ENCODE measurements at regions not wholly inside any gene's neighbourhood (a gene's known extent, or its start where the extent isn't known, plus 50 kb on each side); places are given as distances from the start of the nearest gene placed in this dataset.

DNA sequence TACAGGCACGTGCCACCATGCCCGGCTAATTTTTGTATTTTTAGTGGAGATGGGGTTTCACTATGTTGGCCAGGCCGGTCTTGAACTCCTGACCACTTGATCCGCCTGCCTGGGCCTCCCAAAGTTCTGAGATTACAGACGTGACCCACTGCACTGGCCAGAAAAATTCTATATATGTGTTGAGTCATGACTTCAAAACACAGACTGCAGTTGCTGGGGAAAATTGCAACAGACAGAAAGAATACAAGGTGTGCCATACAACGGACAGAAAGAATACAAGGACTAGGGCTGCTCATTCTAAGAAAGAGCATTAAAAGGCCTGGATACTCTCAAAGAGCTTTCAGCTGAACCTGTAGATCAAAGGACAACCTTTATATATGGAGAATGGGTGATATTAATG, 109.6 kb upstream of the ACSL4 start:
- no peak for DNase-seq (ENCODE audit: low read depth in 3 of 3)

DNA sequence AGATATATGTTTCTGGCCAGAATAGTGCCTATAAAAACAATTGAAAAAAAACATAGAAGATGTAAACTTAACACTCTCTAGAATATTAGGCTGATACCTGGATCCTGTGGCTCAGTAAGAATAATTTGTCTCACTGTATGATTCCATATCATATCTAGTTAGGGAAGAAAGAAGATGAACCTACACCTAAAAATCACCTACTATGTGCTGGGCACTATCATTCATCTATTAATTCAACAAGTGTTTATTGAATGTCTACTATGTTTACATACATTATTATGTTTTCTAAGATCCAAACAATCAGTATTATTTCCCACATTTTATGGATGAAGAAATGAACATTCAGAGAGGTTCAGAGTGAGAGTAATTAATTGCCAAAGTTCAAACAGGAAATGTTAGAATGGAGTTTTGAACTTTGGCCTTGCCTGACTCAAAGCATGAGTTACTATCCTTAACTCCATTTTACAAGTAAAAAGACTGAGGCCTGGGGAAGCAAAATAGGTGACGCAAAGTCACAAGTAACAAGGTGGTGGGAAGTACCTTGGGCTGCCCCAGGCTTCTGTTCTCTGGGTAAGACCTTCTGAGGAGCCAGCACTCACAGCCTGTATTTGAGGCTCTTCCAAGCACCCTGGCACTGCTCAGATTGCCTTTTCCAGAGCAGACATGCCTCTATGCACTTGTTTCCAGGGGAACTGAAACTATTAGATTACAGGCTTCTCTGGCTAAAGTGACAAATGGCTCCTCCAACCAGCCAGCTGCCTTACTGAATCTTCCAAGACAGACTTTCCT, 111.1 kb upstream of the ACSL4 start:
- no peak for DNase-seq (ENCODE audit: low read depth in 3 of 3)

DNA sequence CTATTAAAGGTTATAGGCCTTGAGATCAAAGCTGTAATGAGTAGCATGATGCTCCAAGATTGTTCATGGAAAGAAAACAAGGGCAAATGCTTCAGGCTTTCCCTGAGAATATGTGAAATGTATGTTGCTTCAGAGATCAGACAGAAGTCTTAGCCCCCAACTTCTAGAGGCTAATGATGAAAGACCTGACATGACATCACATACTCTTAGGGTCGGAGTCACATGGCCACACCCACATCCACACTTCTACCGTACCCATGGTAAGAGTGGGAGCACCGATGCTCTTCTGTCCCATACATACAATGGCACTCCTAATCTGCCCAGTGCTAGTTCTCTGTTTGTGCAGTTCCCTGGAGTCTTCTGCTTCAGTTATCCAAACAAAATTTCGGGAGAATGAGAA, 111.9 kb upstream of the ACSL4 start:
- no peak for DNase-seq (ENCODE audit: low read depth in 3 of 3)

DNA sequence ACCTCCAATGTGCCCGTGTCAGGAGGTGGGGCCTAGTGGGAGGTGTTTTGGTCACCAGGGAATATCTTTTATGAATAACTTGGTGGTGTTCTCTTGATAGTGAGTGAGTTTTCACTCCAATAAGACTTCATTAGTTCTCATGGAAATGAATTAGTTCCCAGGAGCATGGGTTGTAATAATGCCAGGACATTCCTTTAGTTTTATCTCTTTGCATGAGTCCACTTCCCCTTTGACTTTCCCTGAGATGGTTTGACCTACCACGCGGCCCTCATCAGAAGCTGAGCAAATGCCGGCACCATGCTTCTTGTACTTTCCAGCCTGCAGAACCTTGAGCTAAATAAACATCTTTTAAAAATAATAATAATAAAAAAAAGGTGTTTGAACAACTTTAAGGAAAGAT, 112.9 kb upstream of the ACSL4 start:
- DNase-seq (ENCODE audit: low read depth in 3 of 3), result no peak

DNA sequence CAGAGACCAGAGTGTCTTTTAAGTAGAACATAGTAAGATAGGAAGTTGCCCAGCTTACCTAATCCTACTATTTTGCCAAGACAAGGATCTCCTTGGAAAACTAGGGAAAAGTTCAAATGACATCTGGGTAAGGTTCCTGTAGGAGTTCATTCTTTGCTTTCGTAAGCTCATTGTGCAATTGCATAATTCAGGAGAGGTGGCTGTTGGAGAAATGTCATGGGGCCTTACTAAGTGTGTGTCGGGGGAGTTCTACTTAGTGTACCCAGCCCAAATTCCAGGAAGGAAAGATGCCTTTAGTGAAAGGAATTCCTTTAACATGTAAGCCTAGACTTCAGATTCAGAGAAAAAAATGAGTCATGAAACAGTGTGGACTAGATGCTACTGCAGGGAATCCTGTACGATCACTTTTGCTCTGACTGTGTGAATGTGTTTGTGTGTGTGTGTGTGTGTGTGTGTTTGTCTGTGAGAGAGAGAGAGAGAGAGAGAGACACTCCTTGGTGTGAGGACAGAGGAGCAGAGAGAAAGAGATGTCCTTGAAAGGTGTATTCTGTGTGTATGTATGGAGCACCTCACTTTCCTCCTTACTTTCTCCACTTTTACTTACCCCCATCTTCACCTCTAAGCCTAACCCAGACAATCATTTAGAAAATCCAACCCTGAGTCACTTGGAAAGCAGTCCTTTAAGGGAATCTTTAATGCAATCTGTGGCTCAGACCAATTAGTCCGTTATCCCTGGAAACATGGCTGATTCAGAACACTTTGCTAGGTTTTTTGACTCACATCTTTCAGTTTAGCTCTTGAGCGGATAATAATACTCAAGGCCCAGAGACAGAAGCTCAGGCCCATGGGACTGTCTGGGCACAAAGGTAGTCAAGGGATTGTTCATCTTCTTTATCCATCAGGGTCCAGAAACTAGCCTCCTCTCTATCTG, 114.5 kb upstream of the ACSL4 start:
- no peak for DNase-seq (ENCODE audit: low read depth in 3 of 3)

DNA sequence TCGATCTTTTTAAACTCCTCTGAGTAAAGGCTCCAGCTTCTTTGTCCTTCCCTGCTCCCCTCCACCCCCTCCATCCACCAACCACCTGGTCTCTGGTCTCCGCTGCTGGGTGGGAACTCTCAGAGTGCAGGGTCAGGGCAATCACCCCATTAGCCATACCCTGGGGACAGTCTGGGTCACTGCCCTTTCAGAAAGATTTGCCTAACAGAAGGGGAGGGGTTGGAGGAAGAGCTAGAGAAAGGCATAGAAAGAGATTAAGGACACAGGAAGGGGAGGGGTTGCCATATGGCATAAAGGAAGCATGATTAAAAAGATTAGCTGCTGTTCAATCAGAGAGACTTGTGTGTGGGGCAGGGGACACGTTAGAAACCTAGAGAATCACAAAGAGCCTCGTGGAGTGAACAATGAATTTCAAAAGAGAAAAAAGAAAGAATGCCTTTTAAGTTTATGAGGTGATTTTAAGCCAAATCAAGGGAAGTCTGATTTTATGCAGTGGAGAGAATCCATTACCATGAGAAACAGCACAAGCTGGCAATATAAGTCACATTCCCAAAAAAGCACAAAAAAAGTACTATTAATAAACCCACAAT, 115.5 kb upstream of the ACSL4 start:
- DNase-seq (ENCODE audit: low read depth in 3 of 3), result no peak

DNA sequence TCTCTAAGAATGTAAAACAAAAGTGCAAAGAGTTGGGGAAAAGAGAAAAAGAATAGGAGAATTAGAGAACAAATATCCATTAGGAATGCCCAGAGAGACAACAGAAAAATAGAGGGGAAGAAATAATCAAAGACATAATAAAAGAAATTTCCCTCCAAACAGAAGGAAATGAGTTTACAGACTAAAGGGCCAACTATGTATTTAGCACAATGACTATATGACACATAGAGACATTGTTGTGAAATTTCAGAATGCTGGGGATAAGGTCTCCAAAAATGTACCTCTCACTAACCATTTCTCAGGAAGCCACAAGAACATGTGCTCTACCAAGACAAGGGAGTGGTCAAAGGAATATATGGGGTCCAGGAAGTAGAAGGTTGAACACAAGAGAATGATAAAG, 121.0 kb upstream of the ACSL4 start:
- no peak for DNase-seq (ENCODE audit: low read depth in 3 of 3)

DNA sequence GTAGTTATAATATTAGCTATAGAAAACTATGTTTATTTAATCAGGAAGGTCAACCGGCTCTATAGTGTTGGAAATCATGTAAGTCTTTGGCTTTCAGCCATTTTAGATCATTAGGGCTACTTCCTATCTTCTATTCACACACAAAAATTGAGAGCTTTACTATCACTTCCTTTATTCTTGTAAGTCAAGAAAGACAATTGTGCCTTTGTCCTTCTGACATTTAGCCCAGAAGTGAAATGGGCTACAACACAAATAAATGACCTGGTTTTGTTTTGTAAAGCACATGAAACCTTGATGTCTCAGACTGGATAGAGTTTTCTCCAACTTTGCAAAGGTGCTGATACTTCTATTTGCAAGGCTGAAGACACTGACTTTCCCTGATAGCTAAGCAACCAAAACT, 122.4 kb upstream of the ACSL4 start:
- no peak for DNase-seq (ENCODE audit: low read depth in 3 of 3)

DNA sequence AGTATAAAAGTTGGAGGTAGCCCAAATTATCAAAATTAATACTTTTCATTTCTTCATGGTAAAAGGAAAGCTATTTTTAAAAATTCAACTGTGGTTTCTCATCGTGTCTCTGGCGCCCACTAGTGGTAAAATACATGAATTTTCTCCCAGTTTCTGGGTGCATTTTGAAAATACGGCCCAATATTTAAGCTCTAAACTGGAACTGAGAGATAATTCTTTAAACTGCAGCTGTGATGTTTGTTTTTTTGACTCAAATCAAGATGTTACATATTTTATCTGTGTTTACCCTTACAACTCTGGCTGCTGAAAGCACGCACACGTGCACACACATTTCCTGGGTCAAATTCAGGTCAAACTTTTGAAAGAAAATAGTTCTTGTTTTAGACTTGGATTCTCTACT, 123.9 kb upstream of the ACSL4 start:
- no peak for DNase-seq (ENCODE audit: low read depth in 3 of 3)

DNA sequence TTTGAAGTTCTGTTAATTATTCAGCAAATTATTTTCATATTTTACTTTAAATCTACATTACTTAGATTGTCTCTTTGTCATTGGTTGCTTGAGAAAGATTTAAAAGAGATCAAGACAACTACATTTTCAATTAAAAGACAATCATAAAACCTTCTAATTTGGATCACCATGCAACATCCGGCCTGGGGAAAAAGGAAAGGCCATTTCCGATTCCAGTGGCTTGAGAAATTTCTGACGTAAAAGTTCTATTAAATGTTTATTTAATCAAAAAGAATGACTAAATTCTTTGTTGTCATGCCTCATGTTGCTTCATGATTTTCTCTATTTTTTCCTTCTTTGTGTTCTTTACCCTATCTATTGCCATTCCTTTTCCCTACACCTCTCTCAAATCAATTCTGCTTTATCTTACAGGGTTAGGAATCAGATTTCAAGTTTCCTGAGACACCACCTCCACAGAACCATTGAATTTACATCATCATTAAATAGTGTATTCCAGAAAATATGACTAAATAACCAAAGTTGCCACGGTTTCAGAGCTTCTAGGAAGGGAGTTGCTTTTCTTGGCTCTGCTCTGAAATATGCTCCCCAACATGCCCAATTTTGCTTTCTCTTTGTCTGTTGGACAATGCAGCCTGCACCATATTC, 124.6 kb upstream of the ACSL4 start:
- DNase-seq (ENCODE audit: low read depth in 3 of 3), result no peak

DNA sequence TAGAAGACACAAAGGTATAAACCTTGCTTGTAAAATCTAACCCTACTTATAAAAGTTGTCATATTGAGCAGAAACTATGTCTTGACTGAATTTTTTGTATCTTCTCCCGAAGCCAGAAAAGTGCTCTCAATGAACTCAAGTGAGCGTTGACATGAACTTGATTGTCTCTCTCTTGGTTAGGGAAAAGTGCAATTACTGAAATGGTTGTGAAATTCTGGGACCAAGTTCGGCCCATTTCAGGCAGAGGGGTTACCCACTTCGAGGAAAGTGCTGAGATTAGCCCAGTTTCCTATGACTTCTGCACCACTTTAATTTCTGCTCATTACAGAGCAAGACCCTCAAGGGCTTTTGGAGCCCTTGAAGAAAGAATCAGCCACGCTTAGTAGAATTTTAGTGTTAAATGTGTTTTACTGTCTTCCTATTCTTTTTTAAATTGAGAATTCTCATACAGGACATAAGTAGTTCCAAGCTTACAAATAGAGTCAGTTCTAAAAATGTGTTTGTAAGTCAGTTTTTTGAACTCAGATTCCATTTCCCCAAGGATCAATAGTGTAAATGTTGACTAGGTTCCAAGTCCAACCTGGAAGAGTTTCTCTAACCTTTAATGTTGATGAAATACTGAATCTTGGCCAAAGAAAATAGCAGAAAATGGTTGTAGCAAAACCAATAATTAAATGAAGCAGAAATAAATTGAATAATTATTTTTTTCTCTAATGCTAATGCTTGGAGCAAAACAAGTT, 125.7 kb upstream of the ACSL4 start:
- no peak for DNase-seq (ENCODE audit: low read depth in 3 of 3)

DNA sequence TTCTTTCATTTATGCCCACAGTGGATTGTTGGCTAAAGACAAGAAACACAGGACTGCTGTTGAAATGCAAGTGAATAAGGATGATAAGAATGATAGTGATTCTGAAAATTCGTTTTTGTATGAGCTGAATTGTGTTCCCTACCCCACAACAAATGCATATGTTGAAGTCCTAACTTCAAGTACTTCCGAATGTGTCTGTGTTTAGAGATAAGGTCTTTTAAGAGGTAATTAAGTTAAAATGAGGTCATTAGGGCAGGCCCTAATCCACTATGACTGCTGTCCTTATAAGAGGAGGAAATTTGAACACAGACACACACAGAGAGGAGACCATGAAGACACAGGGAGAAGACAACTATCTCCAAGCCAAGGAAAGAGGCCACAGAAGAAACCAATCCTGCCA, 126.6 kb upstream of the ACSL4 start:
- no peak for DNase-seq (ENCODE audit: low read depth in 3 of 3)

DNA sequence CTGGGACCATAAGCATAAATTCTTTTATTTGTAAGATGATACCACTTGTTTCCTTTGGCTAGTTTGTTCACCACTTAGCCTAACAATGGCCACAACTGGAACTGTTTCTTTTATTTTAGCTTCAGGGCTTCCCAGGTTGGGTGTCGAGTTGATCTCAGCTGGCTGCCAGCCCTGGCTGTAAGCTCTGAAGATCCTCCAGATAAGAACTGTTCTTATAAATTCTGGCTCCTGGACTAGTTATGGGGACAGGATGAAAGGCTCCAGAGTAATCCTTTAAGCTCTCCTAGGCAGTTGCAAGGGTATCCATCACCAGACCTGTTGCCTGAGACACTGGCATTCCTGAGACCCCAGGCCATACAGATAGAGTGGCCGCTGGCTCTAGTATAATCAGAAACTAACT, 129.4 kb upstream of the ACSL4 start:
- no peak for DNase-seq (ENCODE audit: low read depth in 3 of 3)

DNA sequence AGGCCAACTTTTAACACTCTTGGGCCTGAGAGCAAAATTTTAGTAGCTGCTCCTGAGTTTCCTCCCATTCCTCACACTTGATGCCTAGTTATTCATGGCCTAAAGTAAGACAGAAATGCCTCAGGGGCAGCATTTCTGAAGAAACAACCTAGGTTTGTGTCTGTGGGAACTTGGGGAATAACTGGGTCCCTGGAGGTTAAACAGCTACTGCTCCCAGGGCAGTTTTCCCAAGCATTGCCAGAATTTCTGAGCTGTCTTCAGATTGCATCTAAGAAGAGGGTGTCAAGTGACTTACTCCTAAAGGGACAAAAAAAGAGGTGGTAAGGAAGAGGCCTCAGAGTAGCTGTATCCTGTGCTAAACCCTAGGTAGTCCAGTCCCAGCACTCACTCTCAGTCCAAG, 130.8 kb upstream of the ACSL4 start:
- DNase-seq (ENCODE audit: low read depth in 3 of 3), result no peak

DNA sequence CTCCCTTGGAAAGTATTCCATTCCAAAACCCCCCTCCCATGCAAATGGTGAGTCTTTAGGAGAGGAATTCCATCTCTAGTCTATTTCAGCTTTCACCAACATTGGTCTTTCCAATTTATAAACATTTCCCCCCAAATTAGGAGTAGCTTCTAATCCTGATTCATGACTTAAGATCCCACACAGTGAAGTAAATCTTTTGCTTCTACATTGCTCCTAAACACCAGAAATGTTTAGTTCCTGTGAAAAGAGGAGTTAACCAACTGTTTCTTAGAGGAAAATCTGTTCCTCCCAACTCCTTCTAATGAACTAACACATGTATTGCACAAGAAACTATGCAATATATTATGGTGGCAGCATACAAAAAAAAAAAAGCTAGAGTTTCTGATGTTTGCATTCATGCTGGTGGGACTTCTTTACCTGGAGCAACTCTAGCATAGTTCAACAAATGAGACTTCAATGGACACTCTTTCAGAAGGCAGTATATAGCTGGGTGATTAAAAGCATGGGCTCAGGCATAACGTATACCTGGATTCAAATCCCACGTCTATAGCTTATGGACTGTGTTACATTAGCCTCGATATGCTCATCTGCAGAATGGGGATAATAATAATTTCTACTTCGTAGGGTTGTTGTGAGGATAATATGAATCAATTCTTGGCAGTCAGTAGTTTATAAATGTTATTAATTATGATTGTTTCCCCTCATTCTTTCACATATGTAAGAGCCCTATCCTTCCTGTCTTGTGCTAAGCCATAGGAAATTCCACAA, 131.6 kb upstream of the TMEM164 start:
- no peak for DNase-seq (ENCODE audit: low read depth in 3 of 3)

DNA sequence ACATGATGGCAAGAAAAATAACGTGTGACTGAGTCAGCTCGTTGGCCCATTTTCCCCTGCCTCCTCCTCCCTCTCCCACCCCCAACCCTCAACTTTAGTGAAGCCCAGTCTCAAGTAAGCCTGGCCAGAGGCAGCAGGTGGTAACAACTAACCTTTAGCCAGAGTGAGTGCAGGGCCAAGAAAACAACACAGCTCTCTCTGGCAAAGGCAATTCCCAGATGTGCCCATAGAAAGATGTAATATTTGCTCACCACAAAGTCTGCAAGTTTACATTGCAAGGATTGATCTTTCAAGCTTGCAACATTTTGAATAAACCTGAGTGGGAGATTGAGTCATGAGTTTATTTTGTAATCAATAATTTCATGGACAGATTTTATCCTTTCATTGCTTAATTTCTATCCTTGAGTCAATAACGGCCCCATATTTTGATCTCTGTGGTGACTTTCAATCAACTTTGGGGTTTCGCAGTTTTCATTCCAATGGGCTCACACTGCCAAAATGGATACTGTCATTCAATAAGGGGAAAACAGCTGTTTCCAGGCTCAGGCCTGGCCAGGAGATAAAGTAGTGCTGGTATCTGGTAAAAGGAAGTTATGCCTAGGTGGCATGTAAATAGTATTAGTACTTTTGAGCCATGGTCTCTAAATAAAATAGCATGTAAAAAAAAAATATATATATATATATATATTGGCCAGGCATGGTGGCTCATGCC, 130.7 kb upstream of the TMEM164 start:
- DNase-seq (ENCODE audit: low read depth in 3 of 3), result no peak

DNA sequence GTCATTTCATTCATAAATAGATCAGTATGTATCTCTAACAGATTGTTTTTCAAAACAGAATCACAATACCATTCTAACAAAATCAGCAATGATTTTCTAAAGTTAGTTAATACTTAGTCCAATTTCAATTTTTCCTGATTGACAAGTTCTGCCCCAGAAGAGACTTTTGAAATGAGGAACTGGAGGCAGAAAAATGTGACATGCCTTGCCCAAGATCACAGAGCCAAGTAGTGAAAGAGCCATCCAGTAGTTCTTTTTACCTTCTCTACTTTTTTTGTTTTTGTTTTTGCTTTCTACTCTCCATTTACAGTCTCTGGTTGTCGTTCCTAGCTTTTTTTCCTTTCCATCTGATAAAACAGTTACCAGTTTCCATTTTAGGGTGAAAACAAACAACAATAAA, 129.3 kb upstream of the TMEM164 start:
- DNase-seq (ENCODE audit: low read depth in 3 of 3), result no peak

DNA sequence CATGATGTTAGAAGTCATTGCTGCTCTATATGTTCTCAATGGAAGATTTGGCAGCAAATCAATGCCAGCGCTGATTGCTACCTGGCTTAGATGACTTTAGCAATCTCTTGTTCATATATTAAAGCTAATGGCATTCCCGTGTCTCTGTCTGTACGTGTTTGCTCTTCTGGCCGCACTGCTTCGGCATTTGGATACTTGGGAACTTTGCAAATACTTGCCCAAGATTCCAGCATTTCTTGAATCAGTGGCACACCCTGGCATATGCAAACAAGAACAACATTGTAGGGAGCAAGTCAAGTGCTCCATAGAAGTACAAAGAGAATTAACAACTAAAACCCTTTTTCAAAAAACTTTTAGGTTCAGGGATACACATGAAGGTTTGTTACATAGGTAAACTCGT, 128.9 kb upstream of the TMEM164 start:
- DNase-seq (ENCODE audit: low read depth in 3 of 3), result no peak

DNA sequence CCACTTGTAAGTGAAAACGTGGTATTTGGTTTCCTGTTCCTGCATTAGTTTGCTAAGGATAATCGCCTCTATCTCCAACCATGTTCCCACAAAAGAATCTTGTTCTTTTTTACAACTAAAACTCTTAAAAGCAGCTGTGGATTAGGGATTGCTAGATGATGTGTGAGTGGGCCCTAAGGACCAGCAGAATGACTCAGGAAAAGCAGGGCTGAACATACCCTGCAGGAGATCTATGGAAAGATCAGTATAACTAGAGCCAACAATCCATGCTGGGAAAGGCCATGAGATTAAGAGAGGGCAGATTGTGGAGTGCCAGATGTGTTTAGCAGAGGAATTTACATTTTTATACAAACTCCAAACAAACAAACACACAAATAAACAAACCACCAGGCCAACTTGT, 128.4 kb upstream of the TMEM164 start:
- no peak for DNase-seq (ENCODE audit: low read depth in 3 of 3)

DNA sequence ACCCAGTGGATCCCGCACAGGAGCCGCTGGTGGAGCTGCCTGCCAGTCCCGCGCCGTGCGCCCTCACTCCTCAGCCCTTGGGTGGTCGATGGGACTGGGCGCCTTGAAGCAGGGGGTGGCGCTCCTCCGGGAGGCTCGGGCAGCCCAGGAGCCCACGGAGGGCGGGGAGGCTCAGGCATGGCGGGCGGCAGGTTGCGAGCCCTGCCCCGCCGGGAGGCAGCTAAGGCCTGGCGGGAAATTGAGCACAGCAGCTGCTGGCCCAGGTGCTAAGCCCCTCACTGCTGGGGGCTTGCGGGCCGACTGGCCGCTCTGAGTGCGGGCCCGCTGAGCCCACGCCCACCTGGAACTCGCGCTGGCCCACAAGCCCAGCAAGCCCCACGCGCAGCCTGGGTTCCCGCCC, 127.1 kb upstream of the TMEM164 start:
- no peak for DNase-seq (ENCODE audit: low read depth in 3 of 3)
